ENCODE measurements at regions not wholly inside any gene's neighbourhood (a gene's known extent, or its start where the extent isn't known, plus 50 kb on each side); places are given as distances from the start of the nearest gene placed in this dataset.
"Not testable (repeated sequence)": the region's sequence is repeated elsewhere in the genome, so short reads cannot be mapped to it uniquely, and the experiment has no call there.

GRCh38 chr3:15933439-15934139 is 135.8 kb upstream of the ANKRD28 start:
- no peaks in the 10 kb centered on the region for H3K9me3 ChIP-seq
- TF ChIP-seq CTCF (IDR thresholded peaks at IDR 0.05): no peak
- ATAC-seq (no peak), DNase-seq (no peak)
- no peaks in the 10 kb centered on the region for H3K36me3 ChIP-seq (ENCODE audit: low read depth)
- H3K4me3 ChIP-seq: no peak overlapping the region
- no peaks in the 10 kb centered on the region for H3K4me1 ChIP-seq (ENCODE audit: low read depth)
- intact Hi-C loops (cut with DNase I, micrococcal nuclease): no loop called here

- TF ChIP-seq CTCF (IDR thresholded peaks at IDR 0.05): no peak
- ATAC-seq (no peak), DNase-seq (no peak)
- no peaks in the 10 kb centered on the region for H3K36me3 ChIP-seq (ENCODE audit: low read depth)
- no peak overlapping the region for H3K4me3 ChIP-seq
- intact Hi-C loops (cut with DNase I, micrococcal nuclease): no loop called here
- no peaks in the 10 kb centered on the region for H3K4me1 ChIP-seq (ENCODE audit: low read depth)
- no peaks in the 10 kb centered on the region for H3K9me3 ChIP-seq
Measured at GRCh38 chr3:15934389-15935195, 136.8 kb upstream of the ANKRD28 start.

GRCh38 chr3:15936312-15936711 is 138.5 kb upstream of the ANKRD28 start:
- intact Hi-C loops (cut with DNase I, micrococcal nuclease): no loop called here

GRCh38 chr3:15940641-15941040 is 142.9 kb upstream of the ANKRD28 start:
- no peak overlapping the region for H3K4me3 ChIP-seq
- no peak for ATAC-seq
- intact Hi-C loops (cut with DNase I, micrococcal nuclease): no loop called here
- no peak for DNase-seq
- no peaks in the 10 kb centered on the region for H3K9me3 ChIP-seq
- H3K36me3 ChIP-seq (ENCODE audit: low read depth): no peaks in the 10 kb centered on the region
- TF ChIP-seq CTCF (IDR thresholded peaks at IDR 0.05): no peak
- no peaks in the 10 kb centered on the region for H3K4me1 ChIP-seq (ENCODE audit: low read depth)

More at GRCh38 chr3:15936312-15936711, 138.5 kb upstream of the ANKRD28 start:
- no peaks in the 10 kb centered on the region for H3K9me3 ChIP-seq
- no peak for DNase-seq
- H3K36me3 ChIP-seq (ENCODE audit: low read depth): no peaks in the 10 kb centered on the region
- ATAC-seq: no peak
- H3K4me3 ChIP-seq: no peak overlapping the region
- H3K4me1 ChIP-seq (ENCODE audit: low read depth): no peaks in the 10 kb centered on the region
- TF ChIP-seq CTCF (IDR thresholded peaks at IDR 0.05): no peak

DNA sequence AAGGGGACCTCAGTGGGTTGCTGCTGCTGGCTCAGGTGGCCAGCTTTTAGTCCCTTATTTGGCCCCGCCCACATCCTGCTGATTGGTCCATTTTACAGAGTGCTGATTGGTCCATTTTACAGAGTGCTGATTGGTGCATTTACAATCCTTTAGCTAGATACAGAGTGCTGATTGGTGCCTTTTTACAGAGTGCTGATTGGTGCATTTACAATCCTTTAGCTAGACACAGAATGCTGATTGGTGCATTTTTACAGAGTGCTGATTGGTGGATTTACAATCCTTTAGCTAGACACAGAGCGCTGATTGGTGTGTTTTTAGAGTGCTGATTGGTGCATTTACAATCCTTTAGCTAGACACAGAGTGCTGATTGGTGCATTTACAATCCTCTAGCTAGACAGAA is 143.7 kb upstream of the ANKRD28 start:
- DNase-seq; H3K9me3 ChIP-seq; H3K4me3 ChIP-seq; H3K4me1 ChIP-seq (ENCODE audit: low read depth); intact Hi-C loops (cut with DNase I, micrococcal nuclease); ATAC-seq; H3K36me3 ChIP-seq (ENCODE audit: low read depth): not testable (repeated sequence)

DNA sequence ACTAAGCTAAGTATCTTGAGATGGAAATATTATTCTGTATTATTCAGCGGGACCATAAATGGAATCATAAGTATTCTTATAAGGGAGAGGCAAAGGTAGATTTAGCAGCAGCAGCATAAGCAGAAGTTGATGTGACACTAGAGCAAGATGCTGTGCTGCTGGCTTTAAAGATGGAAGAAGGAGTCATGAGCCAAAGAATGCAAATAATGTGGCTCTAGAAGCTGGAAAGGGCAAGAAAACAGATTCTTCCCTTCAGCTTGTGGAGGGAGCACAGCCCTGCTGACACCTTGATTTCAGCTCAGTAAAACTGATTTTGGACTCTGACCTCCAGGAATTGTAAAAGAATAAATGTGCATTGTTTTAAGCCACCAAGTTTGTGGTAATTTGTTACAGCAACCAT is 144.2 kb upstream of the ANKRD28 start:
- H3K4me3 ChIP-seq: no peak overlapping the region
- no peaks in the 10 kb centered on the region for H3K4me1 ChIP-seq (ENCODE audit: low read depth)
- intact Hi-C loops (cut with DNase I, micrococcal nuclease): no loop called here
- no peaks in the 10 kb centered on the region for H3K36me3 ChIP-seq (ENCODE audit: low read depth)
- DNase-seq: no peak
- no peaks in the 10 kb centered on the region for H3K9me3 ChIP-seq
- no peak for ATAC-seq
- TF ChIP-seq CTCF (IDR thresholded peaks at IDR 0.05): no peak
